K562 (cell line): ENCODE measurements at regions not wholly inside any gene's neighbourhood (a gene's known extent, or its start where the extent isn't known, plus 50 kb on each side); places are given as distances from the start of the nearest gene placed in this dataset.
A peak's percentile ranks its signal among the peaks of the same experiment; 100 is the strongest.

ENCODE experiments used
- ATF1 ChIP-seq, 2 experiments: fragments of 450-650 bp in 1 of 2; IDR thresholded peaks; 2 replicates each; pipeline ENCODE4 v1.6.1; 2016; ENCODE audit warnings: missing compliant biosample characterization in 1 of 2, missing genetic modification characterization in 1 of 2
- C11orf30 ChIP-seq: fragments of 450-650 bp; IDR thresholded peaks from 2 replicates; pipeline ENCODE4 v1.6.1; 2016; ENCODE audit warnings: low read depth, mild to moderate bottlenecking
- CC2D1A ChIP-seq: fragments of 450-650 bp; IDR thresholded peaks from 2 replicates; pipeline ENCODE4 v1.6.1; 2017; ENCODE audit warnings: mild to moderate bottlenecking
- CTCF ChIP-seq, 3 experiments: IDR thresholded peaks in 2 of 3; conservative IDR thresholded peaks in 1 of 3; 2 replicates each; pipeline ENCODE4 v1.5.1; 2011 to 2012; ENCODE audit warnings: low read length in 3 of 3, mild to moderate bottlenecking in 3 of 3, control low read depth in 2 of 3, improper control_type of control experiment in 1 of 3, inconsistent platforms in 1 of 3, low read depth in 1 of 3, mixed read lengths in 1 of 3, moderate library complexity in 1 of 3; ENCODE audit not compliant: insufficient read depth in 2 of 3
- ESRRB ChIP-seq: fragments of 250-450 bp; sonication (Bioruptor Pico); IDR thresholded peaks from 2 replicates; pipeline ENCODE4 v1.5.0; 2020; ENCODE audit warnings: mild to moderate bottlenecking, moderate library complexity, borderline replicate concordance
- GABPB1 ChIP-seq: sonication (generic); formaldehyde crosslinking; IDR thresholded peaks from 2 replicates; pipeline ENCODE4 v1.8.0; 2022; ENCODE audit warnings: mild to moderate bottlenecking, missing genetic modification reagents
- HBP1 ChIP-seq: fragments of 450-650 bp; formaldehyde crosslinking; IDR thresholded peaks from 2 replicates; pipeline ENCODE4 v1.4.0; 2022; ENCODE audit warnings: missing genetic modification characterization
- NFE2L1 ChIP-seq: fragments of 450-650 bp; IDR thresholded peaks from 2 replicates; pipeline ENCODE4 v1.6.1; 2016; ENCODE audit warnings: missing genetic modification characterization, low read depth, mild to moderate bottlenecking, missing compliant biosample characterization, moderate library complexity, borderline replicate concordance
- NFIX ChIP-seq: fragments of 250-450 bp; sonication (Bioruptor Pico); IDR thresholded peaks from 2 replicates; pipeline ENCODE4 v1.4.0; 2020; ENCODE audit warnings: low read depth, mild to moderate bottlenecking, moderate library complexity
- PHTF2 ChIP-seq: fragments of 250-450 bp; sonication (Bioruptor Pico); IDR thresholded peaks from 2 replicates; pipeline ENCODE4 v1.5.0; 2021; ENCODE audit warnings: mild to moderate bottlenecking
- STAG1 ChIP-seq: sonication (generic); formaldehyde crosslinking; IDR thresholded peaks from 2 replicates; pipeline ENCODE4 v1.5.0; 2020; ENCODE audit warnings: missing genetic modification reagents, borderline replicate concordance
- TFAP4 ChIP-seq: sonication (generic); formaldehyde crosslinking; IDR thresholded peaks from 2 replicates; pipeline ENCODE4 v1.8.0; 2022; ENCODE audit warnings: missing genetic modification reagents, mild to moderate bottlenecking, moderate library complexity, borderline replicate concordance
- TRIM28 ChIP-seq: fragments of 450-650 bp; IDR thresholded peaks from 2 replicates; pipeline ENCODE4 v1.6.1; 2017
- ZFP30 ChIP-seq: fragments of 250-450 bp; sonication (Bioruptor Pico); IDR thresholded peaks from 2 replicates; pipeline ENCODE4 v1.8.0; 2022; ENCODE audit warnings: moderate library complexity, mild to moderate bottlenecking, inconsistent platforms, borderline replicate concordance
- ZFP91 ChIP-seq: sonication (generic); formaldehyde crosslinking; IDR thresholded peaks from 2 replicates; pipeline ENCODE4 v1.8.0; 2022; ENCODE audit warnings: mild to moderate bottlenecking, missing genetic modification reagents
- ZMIZ1 ChIP-seq, 2 experiments: fragments of 150-350 bp in 1 of 2; IDR thresholded peaks; 2 replicates each; pipeline ENCODE4 v1.6.1; 2012 to 2016; ENCODE audit warnings: low read depth in 2 of 2, low read length in 2 of 2, mild to moderate bottlenecking in 1 of 2, moderate library complexity in 1 of 2
- ZNF79 ChIP-seq: fragments of 250-450 bp; sonication (Bioruptor Pico); IDR thresholded peaks from 2 replicates; pipeline ENCODE4 v1.4.0; 2020; ENCODE audit warnings: low read depth, mild to moderate bottlenecking, moderate library complexity

- TF ChIP-seq STAG1: peak; percentile 81; the same call in 1 of the 2 replicates
- no peak for TF ChIP-seq ZMIZ1 (IDR thresholded peaks at IDR 0.05; ENCODE audit: low read depth in 2 of 2, low read length in 2 of 2)
- TF ChIP-seq CC2D1A: 0 out of 2 replicates have a peak, but pooled peaks have one; percentile 36
- TF ChIP-seq ESRRB: no peak
- TF ChIP-seq NFIX (CRISPR knock-in tag): no peak
- no peak for TF ChIP-seq ZFP91
- no peak for TF ChIP-seq ATF1 (CRISPR knock-in tag; IDR thresholded peaks at IDR 0.05)
- TF ChIP-seq ATF1 (tag; IDR thresholded peaks at IDR 0.05): no peak
- peak; percentile 69 to 86 (median 84) for TF ChIP-seq CTCF (IDR thresholded peaks at IDR 0.05 in 2 of 3, conservative IDR thresholded peaks at IDR 0.05 in 1 of 3; ENCODE audit: insufficient read depth in 2 of 3, low read depth in 1 of 3, low read length in 3 of 3)
- TF ChIP-seq TRIM28: no peak
- TF ChIP-seq GABPB1 (CRISPR knock-in tag): no peak
- no peak for TF ChIP-seq ZFP30 (CRISPR knock-in tag)
- TF ChIP-seq NFE2L1 (tag): no peak
- no peak for TF ChIP-seq PHTF2
- TF ChIP-seq HBP1 (CRISPR knock-in tag): 0 out of 2 replicates have a peak, but pooled peaks have one; percentile 37
- TF ChIP-seq ZNF79: no peak
- no peak for TF ChIP-seq C11orf30
- TF ChIP-seq TFAP4 (CRISPR knock-in tag): no peak
These were observed 204.8 kb downstream of the TFCP2L1 start (continued) for GRCh38 chr2:121080013-121080772.
